ENCODE measurements at regions not wholly inside any gene's neighbourhood (a gene's known extent, or its start where the extent isn't known, plus 50 kb on each side); places are given as distances from the start of the nearest gene placed in this dataset.

DNA sequence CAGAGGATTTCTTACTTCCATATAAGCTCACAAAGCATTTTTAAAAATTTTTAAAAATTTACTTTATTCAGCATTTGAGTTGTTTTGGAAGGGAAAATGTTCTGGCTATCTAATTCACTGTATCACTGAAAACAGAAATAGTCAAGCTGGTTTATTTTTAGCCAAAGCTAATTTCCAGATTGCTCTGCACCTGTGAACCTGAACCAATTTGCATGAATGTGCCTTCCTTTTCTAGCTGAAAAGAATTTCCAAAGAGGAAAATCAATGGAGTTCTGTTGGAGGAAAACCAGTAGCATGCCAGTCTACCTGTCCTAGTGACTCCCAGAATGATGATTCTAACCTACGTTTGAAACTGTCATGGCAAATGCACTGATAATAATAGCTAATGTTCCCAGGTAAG lies 134.2 kb upstream of the LIPC start:
- Mint-ChIP-seq H3K4me3 (no peak overlapping the region), H3K36me3 (peaks cover 2% of the 10 kb centered on the region), H3K27ac (no peak overlapping the region), H3K4me1 (peaks cover 28% of the 10 kb centered on the region), H3K9me3 (peaks cover 34% of the 10 kb centered on the region), H3K27me3 (ENCODE audit: insufficient read depth, low read depth) (peaks cover 9% of the 10 kb centered on the region)
- Histone ChIP-seq H3F3A (ENCODE audit: low read depth) (peaks cover 5% of the 10 kb centered on the region), H3K27me3 (no peaks in the 10 kb centered on the region), H3K27ac (no peak overlapping the region), H2AFZ (replicated peaks) (no peak overlapping the region), H3K4me3 (no peak overlapping the region), H3K9ac (no peak overlapping the region), H3K4me1 (no peaks in the 10 kb centered on the region), H3K79me2 (ENCODE audit: low read depth) (no peaks in the 10 kb centered on the region), H3K9me3 (ENCODE audit: low read depth) (peaks cover 11% of the 10 kb centered on the region), H4K20me1 (ENCODE audit: low read depth) (no peaks in the 10 kb centered on the region), H3K36me3 (no peaks in the 10 kb centered on the region), H3K4me2 (no peak overlapping the region)
- no peak for TF ChIP-seq EZH2phosphoT487 (IDR thresholded peaks at IDR 0.05)
- TF ChIP-seq EZH2 (IDR thresholded peaks at IDR 0.05) = no peak
- TF ChIP-seq, protein P1, sequence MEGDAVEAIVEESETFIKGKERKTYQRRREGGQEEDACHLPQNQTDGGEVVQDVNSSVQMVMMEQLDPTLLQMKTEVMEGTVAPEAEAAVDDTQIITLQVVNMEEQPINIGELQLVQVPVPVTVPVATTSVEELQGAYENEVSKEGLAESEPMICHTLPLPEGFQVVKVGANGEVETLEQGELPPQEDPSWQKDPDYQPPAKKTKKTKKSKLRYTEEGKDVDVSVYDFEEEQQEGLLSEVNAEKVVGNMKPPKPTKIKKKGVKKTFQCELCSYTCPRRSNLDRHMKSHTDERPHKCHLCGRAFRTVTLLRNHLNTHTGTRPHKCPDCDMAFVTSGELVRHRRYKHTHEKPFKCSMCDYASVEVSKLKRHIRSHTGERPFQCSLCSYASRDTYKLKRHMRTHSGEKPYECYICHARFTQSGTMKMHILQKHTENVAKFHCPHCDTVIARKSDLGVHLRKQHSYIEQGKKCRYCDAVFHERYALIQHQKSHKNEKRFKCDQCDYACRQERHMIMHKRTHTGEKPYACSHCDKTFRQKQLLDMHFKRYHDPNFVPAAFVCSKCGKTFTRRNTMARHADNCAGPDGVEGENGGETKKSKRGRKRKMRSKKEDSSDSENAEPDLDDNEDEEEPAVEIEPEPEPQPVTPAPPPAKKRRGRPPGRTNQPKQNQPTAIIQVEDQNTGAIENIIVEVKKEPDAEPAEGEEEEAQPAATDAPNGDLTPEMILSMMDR (IDR thresholded peaks at IDR 0.05) = no peak
- DNase-seq (ENCODE audit: low spot score) = no peak

DNA sequence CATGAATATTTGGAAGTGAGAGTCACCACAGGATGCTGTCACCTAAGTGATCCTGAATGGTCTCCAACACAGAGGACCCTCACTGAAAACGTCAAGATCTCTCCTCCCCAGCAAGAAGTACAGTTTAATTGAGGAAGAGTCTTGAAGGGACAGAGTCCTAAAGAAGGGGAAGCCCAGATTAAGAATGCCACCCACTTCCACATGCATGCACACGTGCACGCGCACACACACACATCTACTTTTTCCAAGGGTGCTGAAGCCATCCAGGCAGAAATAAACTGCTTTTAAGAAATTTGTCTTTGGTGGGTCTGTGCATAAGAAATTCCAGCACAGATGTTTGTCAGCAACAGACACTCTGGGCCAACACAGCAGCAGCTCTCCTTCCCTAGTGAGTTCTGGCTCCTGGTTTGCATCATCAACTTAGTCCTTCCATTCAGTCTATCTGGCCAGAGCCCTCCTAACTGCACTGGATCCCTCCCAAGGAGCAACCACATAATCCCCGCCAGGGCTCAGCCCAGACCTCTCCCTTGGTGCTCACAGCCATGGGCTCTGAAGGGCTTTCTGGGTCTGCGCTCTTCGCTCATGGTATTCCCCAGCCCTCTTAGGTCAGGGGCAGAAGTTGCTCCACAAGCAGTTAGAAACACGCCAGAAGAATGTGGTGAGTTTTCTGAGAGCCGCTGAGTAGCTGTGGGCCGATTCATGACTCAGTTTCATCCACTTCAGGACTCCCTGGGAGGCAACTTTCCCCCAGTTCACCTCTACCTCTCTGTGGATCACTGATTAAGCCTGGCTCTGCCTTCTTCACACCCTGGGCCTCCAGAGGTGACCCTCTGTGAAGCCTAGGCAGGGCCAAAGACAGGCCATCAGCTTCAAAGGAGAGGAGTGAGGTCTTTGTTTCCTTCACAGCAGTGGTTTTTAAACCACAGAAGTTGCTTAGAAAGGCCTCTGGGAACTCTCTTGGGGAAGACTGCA lies 132.6 kb upstream of the LIPC start:
- H3K36me3 ChIP-seq = no peaks in the 10 kb centered on the region
- H2AFZ ChIP-seq (replicated peaks) = no peak overlapping the region
- no peak overlapping the region for H3K4me2 ChIP-seq
- peaks cover 34% of the 10 kb centered on the region for H3K9me3 Mint-ChIP-seq
- peak overlapping the region; percentile 25 for H3K27ac Mint-ChIP-seq
- H3K9me3 ChIP-seq (ENCODE audit: low read depth) = peaks cover 11% of the 10 kb centered on the region
- DNase-seq (ENCODE audit: low spot score) = no peak
- H3K36me3 Mint-ChIP-seq = peaks cover 2% of the 10 kb centered on the region
- no peak overlapping the region for H3K4me3 Mint-ChIP-seq
- peaks cover 8% of the 10 kb centered on the region for H3K27me3 Mint-ChIP-seq (ENCODE audit: insufficient read depth, low read depth)
- H3K27ac ChIP-seq = no peak overlapping the region
- no peaks in the 10 kb centered on the region for H3K79me2 ChIP-seq (ENCODE audit: low read depth)
- no peaks in the 10 kb centered on the region for H3K27me3 ChIP-seq
- H3K9ac ChIP-seq = no peak overlapping the region
- no peak overlapping the region for H3K4me3 ChIP-seq
- no peak for TF ChIP-seq EZH2 (IDR thresholded peaks at IDR 0.05)
- TF ChIP-seq, protein P1 (IDR thresholded peaks at IDR 0.05) = no peak
- no peak for TF ChIP-seq EZH2phosphoT487 (IDR thresholded peaks at IDR 0.05)
- H3K4me1 ChIP-seq = no peaks in the 10 kb centered on the region
- H3K4me1 Mint-ChIP-seq = peaks cover 24% of the 10 kb centered on the region
- peaks cover 5% of the 10 kb centered on the region for H3F3A ChIP-seq (ENCODE audit: low read depth)
- no peaks in the 10 kb centered on the region for H4K20me1 ChIP-seq (ENCODE audit: low read depth)

DNA sequence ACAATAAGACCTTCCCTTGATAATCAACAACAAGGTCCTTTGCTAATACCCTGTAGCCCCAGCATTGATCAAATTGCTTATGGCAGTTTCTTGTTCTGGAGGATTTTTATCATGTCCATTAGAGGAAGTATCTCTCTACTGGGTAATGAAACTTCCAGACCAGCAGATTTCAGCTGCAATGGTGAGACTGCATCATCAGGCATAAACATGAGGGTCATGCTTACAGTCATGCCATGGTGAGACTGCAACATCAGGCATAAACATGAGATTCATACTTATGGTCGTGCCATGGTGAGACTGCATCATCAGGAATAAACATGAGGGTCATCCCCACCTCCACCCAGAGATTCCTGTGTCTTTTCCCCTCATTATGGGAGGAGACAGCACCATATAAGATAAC lies 129.0 kb upstream of the LIPC start:
- Histone ChIP-seq H3K27me3 (no peaks in the 10 kb centered on the region), H3K4me2 (no peak overlapping the region), H3F3A (ENCODE audit: low read depth) (peaks cover 23% of the 10 kb centered on the region), H3K36me3 (no peaks in the 10 kb centered on the region), H4K20me1 (ENCODE audit: low read depth) (no peaks in the 10 kb centered on the region), H3K4me1 (peaks cover 18% of the 10 kb centered on the region), H3K4me3 (no peak overlapping the region), H3K27ac (no peak overlapping the region), H2AFZ (replicated peaks) (no peak overlapping the region), H3K9ac (no peak overlapping the region), H3K79me2 (ENCODE audit: low read depth) (no peaks in the 10 kb centered on the region), H3K9me3 (ENCODE audit: low read depth) (no peaks in the 10 kb centered on the region)
- peaks cover 7% of the 10 kb centered on the region for H3K27me3 Mint-ChIP-seq (ENCODE audit: insufficient read depth, low read depth)
- H3K9me3 Mint-ChIP-seq = peaks cover 19% of the 10 kb centered on the region
- TF ChIP-seq, protein P1 (IDR thresholded peaks at IDR 0.05) = no peak
- no peak for TF ChIP-seq EZH2 (IDR thresholded peaks at IDR 0.05)
- no peak for TF ChIP-seq EZH2phosphoT487 (IDR thresholded peaks at IDR 0.05)
- no peak for DNase-seq (ENCODE audit: low spot score)
- peaks cover 4% of the 10 kb centered on the region for H3K36me3 Mint-ChIP-seq
- H3K27ac Mint-ChIP-seq = no peak overlapping the region
- peaks cover 35% of the 10 kb centered on the region for H3K4me1 Mint-ChIP-seq
- no peak overlapping the region for H3K4me3 Mint-ChIP-seq

All from neural progenitor cell (in vitro differentiated cells).